Choroid plexus epithelial cell (primary cell): ENCODE measurements at regions not wholly inside any gene's neighbourhood (a gene's known extent, or its start where the extent isn't known, plus 50 kb on each side); places are given as distances from the start of the nearest gene placed in this dataset.

ENCODE experiments used
- DNase-seq: peaks from one replicate; pipeline ENCODE4 v3.0.0-alpha.2; 2010; ENCODE audit warnings: low read depth
- H3K4me3 ChIP-seq: 2 replicates; pipeline ENCODE4 v1.5.1; 2011; ENCODE audit warnings: low read depth, mild to moderate bottlenecking, control low read depth, low read length, moderate library complexity
- CTCF ChIP-seq: conservative IDR thresholded peaks from 2 replicates; pipeline ENCODE4 v1.5.1; 2011; ENCODE audit warnings: low read depth, mild to moderate bottlenecking, control low read depth, inconsistent platforms, low read length, moderate library complexity

GRCh38 chr9:81242866-81243265 lies 446.5 kb downstream of the TLE1 start:
- TF ChIP-seq CTCF = no peak
- no peak for DNase-seq

GRCh38 chr9:81239388-81239787 lies 450.0 kb downstream of the TLE1 start:
- no peak for DNase-seq
- H3K4me3 ChIP-seq = no peak overlapping the region
- no peak for TF ChIP-seq CTCF

More at GRCh38 chr9:81242866-81243265, 446.5 kb downstream of the TLE1 start:
- no peak overlapping the region for H3K4me3 ChIP-seq

- no peak for DNase-seq
- H3K4me3 ChIP-seq = no peak overlapping the region
- no peak for TF ChIP-seq CTCF
These were observed 451.6 kb downstream of the TLE1 start for GRCh38 chr9:81237565-81238231.

GRCh38 chr9:81234924-81235610 lies 454.3 kb downstream of the TLE1 start:
- no peak overlapping the region for H3K4me3 ChIP-seq
- TF ChIP-seq CTCF = no peak
- no peak for DNase-seq

- no peak for TF ChIP-seq CTCF
- H3K4me3 ChIP-seq = no peak overlapping the region
- no peak for DNase-seq
These were observed 458.3 kb downstream of the TLE1 start for GRCh38 chr9:81231011-81231410.

- no peak for DNase-seq
- no peak for TF ChIP-seq CTCF
- no peak overlapping the region for H3K4me3 ChIP-seq
These were observed 461.7 kb downstream of the TLE1 start for GRCh38 chr9:81227507-81228245.
